Posterior cingulate gyrus (tissue), 11 donors: ENCODE measurements at regions not wholly inside any gene's neighbourhood (a gene's known extent, or its start where the extent isn't known, plus 50 kb on each side); places are given as distances from the start of the nearest gene placed in this dataset.

Experiments used
- DNase-seq, 10 donors: peaks; one replicate each; pipeline versions ENCODE4 v3.0.0 to v3.0.0-alpha.2; 2020 to 2021; ENCODE audit warnings: mixed read lengths in 3 of 10
- intact Hi-C: fragments of 100-400 bp; cut with DNase I; formaldehyde crosslinking; loops from one replicate; pipeline ENCODE4 v1.15.1; 2023

DNA sequence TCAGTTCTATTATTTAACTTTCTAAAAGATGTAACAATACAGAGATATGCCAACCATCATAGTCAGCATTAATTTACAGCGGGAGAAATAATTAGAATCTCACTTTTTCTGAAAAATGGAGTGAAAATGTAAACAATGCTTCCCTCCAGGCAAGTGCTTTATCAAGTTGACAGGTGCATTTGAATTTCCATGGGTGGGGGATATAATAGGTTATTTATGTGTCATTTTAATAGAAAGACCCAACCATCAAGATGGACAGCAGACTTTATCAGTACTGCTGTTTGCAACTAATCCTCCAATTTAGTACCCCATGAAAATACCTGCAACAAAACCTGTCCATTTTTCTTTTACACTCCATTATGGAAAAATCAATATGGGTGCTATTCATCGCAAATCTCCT, 780.1 kb downstream of the TFAP2A start:
- intact Hi-C loops, result no loop called here

GRCh38 chr6:9632026-9632425, 782.8 kb downstream of the TFAP2A start:
- intact Hi-C loops, result no loop called here
- no peak for DNase-seq

More for the DNA sequence above, 780.1 kb downstream of the TFAP2A start:
- DNase-seq, result no peak

DNA sequence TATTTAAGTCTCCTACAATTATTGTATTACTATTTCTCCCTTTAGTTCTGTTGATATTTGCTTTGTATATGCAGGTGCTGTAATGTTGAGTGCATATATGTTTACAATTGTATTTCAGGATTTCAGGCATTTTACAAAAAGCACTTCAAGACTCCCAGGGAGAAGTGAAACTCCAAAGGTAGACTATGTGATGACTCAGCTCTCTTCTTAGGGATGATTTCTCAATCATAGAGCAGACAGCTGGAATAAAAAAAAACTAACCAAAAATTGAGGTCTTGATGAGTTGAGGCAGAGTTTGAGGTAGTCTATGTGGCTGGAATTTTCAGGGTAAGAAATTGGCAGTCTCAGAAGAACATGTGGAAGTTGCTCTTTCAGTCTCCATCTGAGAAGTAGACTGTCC, 786.1 kb downstream of the TFAP2A start:
- intact Hi-C loops, result no loop called here
- DNase-seq, result no peak

DNA sequence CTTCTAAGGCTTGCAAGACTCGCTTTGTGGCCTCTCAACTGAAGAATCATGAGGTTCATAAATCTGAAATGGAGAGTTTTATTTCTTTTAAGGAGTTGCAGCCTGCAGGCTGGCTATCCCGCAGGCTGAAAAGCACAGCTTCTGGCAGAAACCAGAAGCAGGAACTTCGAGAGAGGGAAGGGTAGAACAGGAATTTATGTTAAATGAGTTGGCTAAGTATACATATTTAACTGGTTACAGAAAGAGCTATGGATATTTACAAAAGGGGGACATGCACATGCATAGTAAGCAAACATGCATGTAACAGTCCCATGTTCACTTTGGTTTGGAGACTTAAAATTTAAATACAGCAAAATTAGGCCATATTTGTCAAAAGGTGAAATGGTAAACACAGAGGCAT, 787.0 kb downstream of the TFAP2A start:
- intact Hi-C loops, result no loop called here
- DNase-seq, result no peak

DNA sequence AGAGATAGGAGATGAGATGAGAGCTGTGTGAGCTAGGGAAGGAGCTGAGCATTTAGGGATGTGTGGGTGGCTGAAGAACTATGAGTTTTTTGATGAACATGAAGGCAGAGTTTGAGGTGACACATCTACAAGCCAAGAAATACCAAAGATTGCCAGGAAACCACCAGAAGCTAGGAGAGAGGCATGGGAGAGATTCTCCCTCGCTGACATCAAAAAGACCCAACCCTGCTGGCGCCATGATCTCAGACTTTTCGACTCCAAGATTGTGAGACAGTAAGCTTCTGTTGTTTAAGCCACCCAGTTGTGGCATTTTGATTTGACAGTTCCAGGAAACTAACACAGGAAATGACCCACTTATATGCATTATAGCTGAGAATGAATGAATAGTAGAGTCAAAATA, 790.9 kb downstream of the TFAP2A start:
- no peak for DNase-seq
- intact Hi-C loops, result no loop called here

GRCh38 chr6:9623228-9623832, 791.5 kb downstream of the TFAP2A start:
- intact Hi-C loops, result no loop called here
- no peak for DNase-seq

DNA sequence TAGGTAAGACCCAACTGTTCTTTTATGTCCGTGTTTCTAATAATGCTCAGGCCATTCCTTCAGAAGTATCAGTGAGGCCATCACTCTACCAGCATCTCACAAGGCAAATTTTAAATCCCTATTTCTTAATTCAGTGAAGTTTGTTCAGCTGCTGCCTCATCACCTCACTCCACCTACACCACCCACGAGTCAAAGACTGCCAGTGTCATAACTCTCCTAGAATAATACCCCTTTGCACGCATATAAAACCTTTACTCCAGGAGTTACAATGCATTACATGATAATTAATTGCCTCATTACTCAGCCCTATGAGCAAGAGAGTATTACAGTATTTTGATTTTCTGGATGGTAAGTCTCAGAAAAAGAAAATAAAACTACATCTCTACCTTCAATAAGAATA, 793.6 kb downstream of the TFAP2A start:
- intact Hi-C loops, result no loop called here
- no peak for DNase-seq

DNA sequence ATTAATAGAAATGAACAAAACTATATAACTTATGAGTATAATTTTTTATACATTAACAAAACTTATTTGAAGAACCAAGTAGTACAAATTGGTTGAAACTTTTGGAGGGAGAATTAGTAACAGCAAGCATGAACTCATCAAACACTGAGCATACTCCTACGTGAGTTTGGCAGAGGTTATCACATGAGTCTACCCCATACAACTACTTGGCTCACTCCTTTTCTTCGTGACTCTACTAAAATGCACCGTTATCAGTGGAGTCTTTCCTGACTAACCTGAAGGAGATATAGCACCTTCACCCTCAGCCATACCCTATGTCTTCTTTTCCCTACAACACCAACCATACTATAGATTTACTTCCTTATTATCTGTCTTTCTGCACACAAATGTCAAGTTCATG, 794.2 kb downstream of the TFAP2A start:
- intact Hi-C loops, result no loop called here
- no peak for DNase-seq

- DNase-seq, result no peak
- intact Hi-C loops, result no loop called here
Observed at GRCh38 chr6:9620263-9620662, 794.6 kb downstream of the TFAP2A start.

- intact Hi-C loops, result no loop called here
- no peak for DNase-seq
Observed at GRCh38 chr6:9614778-9615177, 800.1 kb downstream of the TFAP2A start.

DNA sequence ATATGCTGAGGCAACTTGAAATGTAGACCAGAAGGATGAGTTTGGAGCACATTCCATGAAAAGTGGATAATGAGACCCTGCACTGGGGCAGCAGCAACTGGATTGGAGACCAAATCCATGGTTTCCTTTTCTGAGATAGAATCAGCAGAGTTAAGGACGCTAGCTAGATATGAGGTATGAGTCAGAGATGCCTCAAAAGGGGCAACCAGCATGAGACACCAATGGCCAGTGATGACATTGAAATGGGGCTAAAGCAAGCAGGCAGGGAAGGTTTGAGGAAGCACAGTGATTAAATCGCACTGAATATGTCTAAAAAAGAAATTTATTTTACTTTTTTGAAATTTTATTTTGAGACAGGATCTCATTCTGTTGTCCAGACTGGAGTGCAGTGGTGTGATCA, 802.4 kb downstream of the TFAP2A start:
- DNase-seq, result no peak
- intact Hi-C loops, result no loop called here

DNA sequence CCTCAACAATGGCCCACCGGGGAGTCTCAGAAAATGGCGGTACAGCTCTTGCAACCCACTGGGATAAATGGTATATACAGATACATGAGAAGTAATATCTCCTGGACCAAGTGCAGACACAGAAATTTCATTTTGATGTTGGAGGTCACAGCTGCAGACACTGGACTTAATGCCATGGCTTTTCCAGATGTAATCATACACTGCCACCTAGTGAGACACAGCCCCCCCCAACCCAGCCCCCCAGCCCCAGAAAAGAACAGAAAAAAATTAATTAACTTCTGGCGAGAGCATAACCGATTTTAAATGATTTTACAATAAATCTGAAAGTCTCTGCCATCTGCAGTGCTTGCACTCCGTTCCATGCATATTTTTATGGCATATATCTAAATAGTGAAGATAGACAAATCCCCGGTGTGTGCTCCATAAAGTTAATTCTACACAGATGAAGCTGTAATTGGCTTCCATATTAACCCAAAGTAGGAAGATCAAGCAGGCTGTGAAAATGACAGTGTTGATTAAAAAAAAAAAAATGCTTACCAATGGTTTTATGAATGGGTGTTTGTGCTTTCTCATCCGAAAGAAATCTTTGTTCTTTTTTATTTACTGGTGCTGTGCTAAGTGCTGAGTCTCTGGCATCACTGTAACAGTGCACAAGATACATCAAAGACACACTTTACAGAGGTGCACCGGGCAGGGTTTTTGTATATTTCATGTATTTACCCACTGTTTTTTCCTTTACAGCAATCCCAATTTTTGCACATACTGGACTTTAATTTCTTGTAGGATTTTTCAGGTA, 804.1 kb downstream of the TFAP2A start:
- intact Hi-C loops, result no loop called here
- DNase-seq, result no peak

- intact Hi-C loops, result no loop called here
Observed at GRCh38 chr6:9606435-9607134, 808.3 kb downstream of the TFAP2A start.

GRCh38 chr6:9594746-9595145, 820.1 kb downstream of the TFAP2A start:
- no peak for DNase-seq
- intact Hi-C loops, result no loop called here

More at GRCh38 chr6:9606435-9607134, 808.3 kb downstream of the TFAP2A start:
- no peak for DNase-seq

GRCh38 chr6:9593554-9593953, 821.3 kb downstream of the TFAP2A start:
- no peak for DNase-seq
- intact Hi-C loops, result no loop called here

GRCh38 chr6:9583753-9584352, 831.0 kb downstream of the TFAP2A start:
- intact Hi-C loops, result no loop called here
- DNase-seq, result no peak

DNA sequence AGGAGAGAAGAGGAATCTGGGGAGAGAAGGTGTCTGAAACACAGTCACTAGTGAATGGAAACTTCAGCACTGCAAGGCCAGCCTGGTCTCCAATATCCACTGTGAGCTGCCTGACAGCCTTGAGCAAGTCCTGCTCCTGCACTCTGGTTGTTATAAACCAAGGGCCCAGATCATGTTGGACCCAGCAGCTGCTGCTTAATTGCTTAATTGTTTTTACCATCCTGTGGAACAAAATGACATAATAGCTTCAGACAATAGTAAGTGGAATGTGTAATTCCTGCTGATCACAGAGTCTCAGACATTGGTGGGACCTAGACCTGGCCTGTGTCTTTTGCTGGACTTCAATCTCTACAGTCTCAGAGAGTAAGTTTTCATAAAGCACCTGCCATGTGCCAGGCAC, 833.7 kb downstream of the TFAP2A start:
- intact Hi-C loops, result no loop called here
- DNase-seq, result no peak

DNA sequence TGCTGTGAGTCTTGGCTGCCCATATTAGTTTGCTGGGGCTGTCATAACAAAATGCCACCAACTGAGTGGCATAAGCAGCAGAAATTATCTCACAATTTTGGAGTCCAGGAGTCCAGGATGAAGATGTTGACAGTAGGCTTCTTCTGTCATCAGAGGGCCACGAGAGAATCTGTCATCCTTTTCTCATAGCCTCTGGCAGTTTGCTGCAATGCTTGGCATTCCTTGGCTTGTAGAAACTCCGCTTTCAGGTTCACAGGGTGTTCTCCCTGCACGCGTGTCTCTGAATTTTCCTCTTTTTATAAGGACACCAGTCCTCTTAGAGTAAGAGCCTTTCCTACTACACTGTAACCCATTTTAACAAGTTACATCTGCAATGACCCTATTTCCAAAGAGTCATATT, 838.4 kb downstream of the TFAP2A start:
- DNase-seq, result no peak
- intact Hi-C loops, result no loop called here

DNA sequence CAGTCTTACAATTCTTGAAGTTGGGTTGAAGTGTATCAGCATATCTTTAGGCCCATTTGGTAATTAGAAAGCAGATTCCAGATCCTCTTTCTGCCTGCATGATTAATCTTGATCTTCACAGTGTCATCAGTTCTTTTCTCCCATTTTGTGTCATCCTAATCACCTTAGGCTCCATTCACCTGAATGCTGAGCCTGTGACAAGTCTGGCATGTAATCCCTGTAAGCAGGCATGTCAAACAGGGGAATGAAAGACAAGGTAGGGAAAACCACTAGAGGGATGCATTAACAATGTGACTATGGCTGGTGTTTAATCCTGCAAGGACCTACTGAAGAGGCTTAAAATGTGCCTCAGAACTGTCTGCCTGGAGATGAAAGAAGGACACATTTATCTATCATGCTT, 848.8 kb downstream of the TFAP2A start:
- intact Hi-C loops, result no loop called here

GRCh38 chr6:9564021-9564420, 850.9 kb downstream of the TFAP2A start:
- intact Hi-C loops, result no loop called here

More for the DNA sequence above, 848.8 kb downstream of the TFAP2A start:
- no peak for DNase-seq

GRCh38 chr6:9563568-9563967, 851.3 kb downstream of the TFAP2A start:
- no peak for DNase-seq
- intact Hi-C loops, result no loop called here

More at GRCh38 chr6:9564021-9564420, 850.9 kb downstream of the TFAP2A start:
- no peak for DNase-seq
